OCI-LY7 (cell line): ENCODE measurements at regions not wholly inside any gene's neighbourhood (a gene's known extent, or its start where the extent isn't known, plus 50 kb on each side); places are given as distances from the start of the nearest gene placed in this dataset.

Experiments used
- BruUV-seq: library from RNA; stranded (reverse); fragments of 400-500 nt; replicated peaks from 2 replicates; lab custom pipeline; 2021; lab: Mats Ljungman, UMichigan
- CTCF ChIA-PET: fragments of 300-600 bp; sonication (Branson Sonifier 250); formaldehyde crosslinking; loops from one replicate; lab custom pipeline; 2022; ENCODE audit warnings: antibody characterized with exemption; ENCODE audit not compliant: unreplicated experiment; lab: Charles Lee
- POLR2A ChIA-PET: fragments of 300-600 bp; sonication (Branson Sonifier 250); formaldehyde crosslinking; loops from one replicate; lab custom pipeline; 2022; ENCODE audit warnings: antibody characterized with exemption; lab: Charles Lee
- DNase-seq: peaks from one replicate; pipeline ENCODE4 v3.0.0-alpha.2; 2015; ENCODE audit warnings: low spot score
- H2AFZ ChIP-seq: fragments of 200-600 bp; sonication (generic), shearing (Covaris generic); 2 replicates; pipeline ENCODE4 v1.6.1; 2014; ENCODE audit warnings: mild to moderate bottlenecking, antibody characterized with exemption, low read length, moderate library complexity
- H3K27ac ChIP-seq: fragments of 200-600 bp; sonication (generic); 2 replicates; pipeline ENCODE4 v1.5.1; 2014; ENCODE audit warnings: mixed run types, low read depth, mild to moderate bottlenecking, moderate library complexity, low read length, inconsistent platforms; ENCODE audit not compliant: poor library complexity, severe bottlenecking
- H3K36me3 ChIP-seq: fragments of 200-600 bp; sonication (generic); 2 replicates; pipeline ENCODE4 v1.6.1; 2014; ENCODE audit warnings: mild to moderate bottlenecking, antibody characterized with exemption, low read length, moderate library complexity, mixed read lengths; ENCODE audit not compliant: insufficient read depth
- H3K4me1 ChIP-seq: fragments of 200-600 bp; sonication (generic); 2 replicates; pipeline ENCODE4 v1.5.1; 2014; ENCODE audit warnings: mild to moderate bottlenecking, low read length; ENCODE audit not compliant: insufficient read depth, poor library complexity, severe bottlenecking
- H3K4me2 ChIP-seq: fragments of 200-600 bp; sonication (generic); 2 replicates; pipeline ENCODE4 v1.6.1; 2014; ENCODE audit warnings: mild to moderate bottlenecking, low read length
- H3K4me3 ChIP-seq: fragments of 200-600 bp; sonication (generic); 2 replicates; pipeline ENCODE4 v1.5.1; 2014; ENCODE audit warnings: mild to moderate bottlenecking, low read depth, low read length; ENCODE audit not compliant: poor library complexity, severe bottlenecking
- H3K79me2 ChIP-seq: fragments of 200-600 bp; sonication (generic); 2 replicates; pipeline ENCODE4 v1.6.1; 2016; ENCODE audit warnings: low read depth, mild to moderate bottlenecking, low read length, moderate library complexity, mixed read lengths; ENCODE audit not compliant: insufficient read depth
- H3K9me2 ChIP-seq: fragments of 200-600 bp; sonication (generic); 2 replicates; pipeline ENCODE4 v1.6.1; 2016; ENCODE audit warnings: mild to moderate bottlenecking, low read length, mixed read lengths; ENCODE audit not compliant: insufficient read depth
- H3K9me3 ChIP-seq: fragments of 200-600 bp; sonication (generic); 2 replicates; pipeline ENCODE4 v1.6.1; 2014; ENCODE audit warnings: mild to moderate bottlenecking, mixed run types, low read length, mixed read lengths
- H4K20me1 ChIP-seq: fragments of 200-600 bp; sonication (generic); 2 replicates; pipeline ENCODE4 v1.6.1; 2014; ENCODE audit warnings: mild to moderate bottlenecking, antibody characterized with exemption, low read length, moderate library complexity, mixed read lengths; ENCODE audit not compliant: insufficient read depth
- EZH2phosphoT487 ChIP-seq: fragments of 200-600 bp; sonication (generic); IDR thresholded peaks from 2 replicates; pipeline ENCODE4 v1.6.1; 2018; ENCODE audit warnings: low read depth, borderline replicate concordance, mild to moderate bottlenecking, mixed run types, antibody characterized with exemption, low read length, moderate library complexity, mixed read lengths
- intact Hi-C: fragments of 100-400 bp; cut with micrococcal nuclease; formaldehyde crosslinking; loops from one replicate; pipeline ENCODE4 v1.10.0; 2022; ENCODE audit not compliant: unreplicated experiment
- TF ChIP-seq, protein P1 (sequence below): fragments of 200-600 bp; sonication (generic); conservative IDR thresholded peaks from 2 replicates; pipeline ENCODE4 v1.5.1; 2014; ENCODE audit warnings: mild to moderate bottlenecking, antibody characterized with exemption, low read length, moderate library complexity, mixed read lengths

DNA sequence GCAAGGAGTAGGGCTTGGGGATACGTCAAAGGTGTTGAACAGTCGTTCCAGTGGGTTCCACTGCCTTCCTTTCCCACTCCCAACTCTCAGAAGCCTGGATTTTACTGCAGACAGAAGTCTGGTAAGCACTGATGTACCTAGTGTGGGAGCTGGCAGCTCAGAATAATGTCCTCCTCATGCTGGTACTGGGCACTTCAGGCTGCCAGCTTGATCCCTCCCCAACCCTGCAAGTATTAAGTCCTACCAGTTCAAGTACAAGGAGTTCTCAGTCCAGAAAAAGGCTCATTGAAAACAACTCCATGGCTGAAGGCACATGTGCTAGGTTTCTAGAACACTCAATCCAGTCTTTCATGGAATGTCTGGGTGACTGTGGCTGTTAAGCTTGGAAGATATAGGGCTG is 304.3 kb downstream of the NUAK1 start:
- POLR2A ChIA-PET = no interaction called here

DNA sequence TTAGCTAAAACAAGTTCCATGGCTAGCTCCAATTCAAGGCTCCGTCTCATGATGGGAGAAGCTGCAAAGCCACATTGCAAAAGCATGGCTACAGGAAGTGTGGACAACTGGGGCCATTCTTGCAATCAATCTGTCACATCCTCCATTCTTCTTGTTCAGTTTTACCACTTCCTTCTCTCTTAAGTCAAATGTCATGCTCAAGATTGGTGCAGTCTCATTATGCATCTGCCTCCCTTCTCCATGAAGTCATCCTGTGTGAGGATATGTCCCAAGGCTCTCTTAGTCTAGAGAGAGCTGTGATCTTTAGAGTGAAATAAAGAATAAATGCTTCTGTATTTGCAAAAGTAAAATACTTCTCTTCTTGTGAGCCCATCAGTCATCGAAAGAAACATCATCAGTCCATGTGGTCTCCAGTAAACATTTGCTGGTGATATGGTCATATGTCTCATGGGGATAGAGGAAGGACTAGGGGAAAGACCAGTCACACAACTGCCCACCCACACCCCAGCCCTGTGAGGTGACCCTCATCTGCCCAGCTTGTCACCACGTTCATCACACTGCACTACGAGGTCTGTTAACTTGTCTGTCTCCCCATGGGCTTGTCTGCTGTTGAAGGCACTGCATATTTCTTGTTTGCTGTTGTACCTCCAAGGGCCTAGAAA is 303.0 kb downstream of the NUAK1 start:
- H3K4me1 ChIP-seq = no peaks in the 10 kb centered on the region
- H3K9me3 ChIP-seq = no peaks in the 10 kb centered on the region
- no peak for DNase-seq
- no peaks in the 10 kb centered on the region for H3K79me2 ChIP-seq
- H3K9me2 ChIP-seq = no peaks in the 10 kb centered on the region
- no peak overlapping the region for H3K4me2 ChIP-seq
- no peak for TF ChIP-seq EZH2phosphoT487
- TF ChIP-seq, protein P1, sequence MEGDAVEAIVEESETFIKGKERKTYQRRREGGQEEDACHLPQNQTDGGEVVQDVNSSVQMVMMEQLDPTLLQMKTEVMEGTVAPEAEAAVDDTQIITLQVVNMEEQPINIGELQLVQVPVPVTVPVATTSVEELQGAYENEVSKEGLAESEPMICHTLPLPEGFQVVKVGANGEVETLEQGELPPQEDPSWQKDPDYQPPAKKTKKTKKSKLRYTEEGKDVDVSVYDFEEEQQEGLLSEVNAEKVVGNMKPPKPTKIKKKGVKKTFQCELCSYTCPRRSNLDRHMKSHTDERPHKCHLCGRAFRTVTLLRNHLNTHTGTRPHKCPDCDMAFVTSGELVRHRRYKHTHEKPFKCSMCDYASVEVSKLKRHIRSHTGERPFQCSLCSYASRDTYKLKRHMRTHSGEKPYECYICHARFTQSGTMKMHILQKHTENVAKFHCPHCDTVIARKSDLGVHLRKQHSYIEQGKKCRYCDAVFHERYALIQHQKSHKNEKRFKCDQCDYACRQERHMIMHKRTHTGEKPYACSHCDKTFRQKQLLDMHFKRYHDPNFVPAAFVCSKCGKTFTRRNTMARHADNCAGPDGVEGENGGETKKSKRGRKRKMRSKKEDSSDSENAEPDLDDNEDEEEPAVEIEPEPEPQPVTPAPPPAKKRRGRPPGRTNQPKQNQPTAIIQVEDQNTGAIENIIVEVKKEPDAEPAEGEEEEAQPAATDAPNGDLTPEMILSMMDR = no peak
- ChIA-PET POLR2A (interaction anchor here (0.5 kb wide), 1 partner anchor 946 kb away, joined by 3 read pairs; no protein-coding TSS in a partner anchor), CTCF (no interaction called here)
- H3K27ac ChIP-seq = no peak overlapping the region
- no peak overlapping the region for H3K4me3 ChIP-seq
- H4K20me1 ChIP-seq = no peaks in the 10 kb centered on the region
- intact Hi-C loops = no loop called here
- no peaks in the 10 kb centered on the region for H3K36me3 ChIP-seq
- no peak overlapping the region for H2AFZ ChIP-seq
- no TSS peak for BruUV-seq

More for the DNA sequence above, 304.3 kb downstream of the NUAK1 start:
- Histone ChIP-seq H2AFZ (no peak overlapping the region), H3K9me2 (no peaks in the 10 kb centered on the region), H3K79me2 (no peaks in the 10 kb centered on the region), H3K27ac (no peak overlapping the region), H3K36me3 (no peaks in the 10 kb centered on the region), H3K4me1 (no peaks in the 10 kb centered on the region), H3K9me3 (no peaks in the 10 kb centered on the region), H4K20me1 (no peaks in the 10 kb centered on the region), H3K4me2 (no peak overlapping the region), H3K4me3 (no peak overlapping the region)
- TF ChIP-seq EZH2phosphoT487 = no peak
- TF ChIP-seq, protein P1 = no peak
- CTCF ChIA-PET = no interaction called here
- BruUV-seq = no TSS peak
- intact Hi-C loops = no loop called here
- DNase-seq = no peak

DNA sequence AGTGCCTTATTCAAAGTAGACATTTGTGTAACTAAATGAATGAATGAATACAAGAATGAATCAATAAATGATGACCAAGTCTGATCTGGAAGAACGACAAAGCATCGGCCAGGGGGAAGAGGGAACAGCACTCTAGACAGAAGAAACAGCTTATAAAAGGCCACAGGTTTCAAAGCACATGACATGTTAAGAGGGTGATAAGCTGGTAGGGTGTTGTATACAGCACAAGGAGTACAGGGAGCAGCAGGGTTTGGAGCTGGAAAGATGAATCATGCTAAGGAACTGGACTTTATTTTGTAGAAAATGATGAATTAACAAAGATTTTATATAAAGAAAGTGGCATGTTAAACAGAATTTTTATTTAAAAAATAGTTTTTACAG is 302.5 kb downstream of the NUAK1 start:
- no peaks in the 10 kb centered on the region for H3K9me3 ChIP-seq
- H3K79me2 ChIP-seq = no peaks in the 10 kb centered on the region
- H3K36me3 ChIP-seq = no peaks in the 10 kb centered on the region
- no peak overlapping the region for H3K4me3 ChIP-seq
- no peak for DNase-seq
- BruUV-seq = no TSS peak
- ChIA-PET CTCF (no interaction called here), POLR2A (interaction anchor here (0.5 kb wide), 1 partner anchor 947 kb away, joined by 3 read pairs; no protein-coding TSS in a partner anchor)
- no peaks in the 10 kb centered on the region for H3K4me1 ChIP-seq
- H3K9me2 ChIP-seq = no peaks in the 10 kb centered on the region
- intact Hi-C loops = no loop called here
- TF ChIP-seq EZH2phosphoT487 = no peak
- TF ChIP-seq, protein P1 = no peak
- no peak overlapping the region for H2AFZ ChIP-seq
- no peak overlapping the region for H3K27ac ChIP-seq
- H4K20me1 ChIP-seq = no peaks in the 10 kb centered on the region
- no peak overlapping the region for H3K4me2 ChIP-seq
